IPS-18c (cell line): ENCODE measurements at regions not wholly inside any gene's neighbourhood (a gene's known extent, or its start where the extent isn't known, plus 50 kb on each side); places are given as distances from the start of the nearest gene placed in this dataset.
"Not testable (repeated sequence)": the region's sequence is repeated elsewhere in the genome, so short reads cannot be mapped to it uniquely, and the experiment has no call there.

ENCODE experiments used
- H3K4me3 ChIP-seq: 2 replicates; pipeline ENCODE4 v1.7.0; 2013; ENCODE audit warnings: low read depth, mild to moderate bottlenecking, low read length, moderate library complexity; ENCODE audit not compliant: insufficient read depth
- H3K9me3 ChIP-seq: one replicate; pipeline ENCODE4 v1.6.1; 2013; ENCODE audit warnings: mild to moderate bottlenecking, low read length, moderate library complexity; ENCODE audit not compliant: control insufficient read depth, insufficient read depth

DNA sequence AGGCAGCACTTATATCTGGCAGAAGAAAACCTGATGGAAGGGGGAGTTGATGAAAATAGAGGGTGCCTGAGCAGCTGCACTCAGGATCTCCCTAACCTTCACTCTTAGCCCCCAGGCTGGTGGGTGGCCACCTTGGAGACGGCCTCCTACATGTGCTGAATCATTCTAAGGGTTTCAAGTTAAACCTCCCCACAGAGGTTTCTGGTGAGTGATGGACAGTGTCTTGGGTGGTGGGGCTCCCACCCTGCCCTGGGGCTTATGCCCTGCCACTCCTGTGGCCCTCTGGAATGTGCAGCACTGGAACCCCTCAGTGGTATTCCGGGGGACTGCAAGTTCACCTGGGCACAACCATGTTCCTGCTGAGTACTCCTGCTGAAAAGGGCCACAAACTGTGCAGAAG lies 357.2 kb downstream of the CD83 start:
- Histone ChIP-seq H3K4me3 (no peak overlapping the region), H3K9me3 (peaks cover under 1% of the 10 kb centered on the region)

DNA sequence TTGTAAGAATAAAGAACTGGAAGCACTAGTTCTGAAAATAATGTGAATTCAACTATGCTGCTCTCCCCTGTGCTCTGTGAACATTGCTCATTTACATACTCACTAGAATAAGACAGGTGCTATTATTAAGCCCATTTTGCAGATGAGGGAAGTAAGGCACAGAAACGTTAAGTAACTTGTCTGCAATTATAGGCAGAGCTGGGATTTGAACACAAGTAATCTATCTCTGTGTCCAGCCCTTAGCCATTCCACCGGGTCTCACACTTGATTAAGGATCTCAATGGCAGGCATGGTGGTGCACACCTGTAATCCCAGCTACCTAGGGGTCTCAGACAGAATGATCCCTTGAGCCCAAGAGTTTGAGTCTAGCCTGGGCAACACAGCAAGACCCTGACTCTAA lies 357.7 kb downstream of the CD83 start:
- Histone ChIP-seq H3K9me3 (peaks cover 2% of the 10 kb centered on the region), H3K4me3 (no peak overlapping the region)

DNA sequence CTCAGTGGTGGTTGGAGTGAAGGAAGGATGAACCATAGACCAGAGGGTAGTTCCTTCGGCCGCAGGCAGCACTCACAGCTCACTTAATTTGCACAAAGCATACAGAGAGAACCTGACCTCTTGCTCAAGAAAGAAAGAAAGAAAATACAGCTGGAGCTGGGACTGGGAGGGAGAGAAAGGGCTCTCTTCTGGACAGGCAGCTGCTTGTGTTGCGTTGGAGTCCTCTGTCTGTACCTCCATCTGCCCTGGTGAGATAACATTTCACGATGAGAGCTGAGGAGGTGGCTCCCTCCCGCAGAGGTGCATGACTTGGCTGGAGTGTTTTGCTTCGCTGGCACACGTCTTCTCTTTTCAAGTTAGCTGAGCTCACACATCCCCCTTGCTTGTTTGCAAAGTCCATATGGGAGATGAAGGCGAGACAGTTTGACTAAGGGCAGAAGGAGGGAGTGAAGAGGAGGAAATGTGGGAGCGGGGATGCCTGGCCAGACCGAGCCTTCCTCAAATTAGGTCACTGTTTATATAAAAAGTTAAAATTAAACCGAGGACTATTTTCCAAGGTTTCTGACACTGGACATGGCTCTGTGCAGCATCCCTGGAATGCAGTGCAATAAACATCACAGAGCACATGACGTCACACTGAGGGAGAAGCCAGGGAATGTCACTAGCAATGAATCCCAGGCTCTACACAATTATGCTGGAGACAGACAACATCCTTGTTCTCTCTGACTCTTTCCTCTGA lies 359.4 kb downstream of the CD83 start:
- Histone ChIP-seq H3K9me3 (peaks cover 2% of the 10 kb centered on the region), H3K4me3 (no peak overlapping the region)

DNA sequence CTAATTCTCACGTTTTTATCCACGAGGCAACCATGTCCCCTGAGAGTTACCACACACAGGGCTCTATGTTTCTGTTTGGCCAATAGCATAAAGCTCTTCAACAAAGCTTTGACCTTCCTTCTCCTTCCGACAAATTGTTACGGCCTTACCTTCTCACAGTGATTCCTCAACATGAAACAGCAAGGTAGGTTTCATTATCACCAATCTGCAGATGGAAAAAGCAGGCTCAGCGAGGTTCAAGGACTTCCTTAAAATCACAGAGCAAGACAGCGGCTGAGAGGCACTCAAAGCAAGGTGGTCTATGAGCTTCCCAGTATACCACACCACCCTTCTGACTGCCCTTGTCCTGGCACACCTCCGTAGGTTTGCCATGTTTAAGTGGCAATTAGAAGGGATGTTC lies 360.0 kb downstream of the CD83 start:
- Histone ChIP-seq H3K4me3 (no peak overlapping the region), H3K9me3 (peaks cover 2% of the 10 kb centered on the region)

DNA sequence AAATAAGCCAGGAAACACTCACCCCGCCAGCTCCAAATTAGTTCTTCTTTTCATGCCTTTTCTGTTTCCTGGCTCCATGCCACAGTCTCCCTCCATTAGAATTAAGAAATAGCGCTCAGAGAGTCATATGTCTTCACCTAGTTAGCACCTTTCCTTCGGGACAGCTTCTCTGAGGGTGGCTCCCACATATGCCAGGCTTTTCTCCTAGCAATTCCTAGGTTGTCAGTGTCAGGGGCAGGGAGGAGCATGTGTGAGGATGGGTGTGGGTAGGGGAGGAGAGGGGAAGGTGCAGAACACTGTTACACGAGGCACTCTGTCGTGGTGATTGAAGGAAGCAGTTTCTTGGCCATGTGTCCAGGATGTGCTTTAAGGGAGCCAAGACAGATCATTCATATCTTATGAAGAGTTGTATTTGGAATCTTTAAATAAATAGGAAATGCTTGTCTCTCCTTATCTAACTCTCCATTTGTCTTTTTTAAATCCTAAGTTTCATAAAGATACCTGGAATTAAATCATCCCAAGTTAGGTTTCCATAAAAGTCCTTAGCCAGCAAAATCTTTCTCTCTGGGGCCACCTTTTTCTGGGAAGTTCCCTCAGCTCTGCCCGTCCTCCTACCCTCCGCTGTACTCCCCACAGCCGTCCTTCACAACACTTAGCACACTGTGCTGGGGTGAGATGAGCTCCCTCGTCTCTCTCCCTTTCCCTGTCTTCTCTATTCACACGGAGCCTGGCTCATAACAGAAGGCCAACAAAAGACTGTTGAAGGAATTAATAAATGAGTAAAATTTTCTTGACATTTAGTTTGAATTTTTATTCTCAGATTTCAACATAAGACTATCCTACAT lies 361.0 kb downstream of the CD83 start:
- peaks cover 2% of the 10 kb centered on the region for H3K9me3 ChIP-seq
- no peak overlapping the region for H3K4me3 ChIP-seq

DNA sequence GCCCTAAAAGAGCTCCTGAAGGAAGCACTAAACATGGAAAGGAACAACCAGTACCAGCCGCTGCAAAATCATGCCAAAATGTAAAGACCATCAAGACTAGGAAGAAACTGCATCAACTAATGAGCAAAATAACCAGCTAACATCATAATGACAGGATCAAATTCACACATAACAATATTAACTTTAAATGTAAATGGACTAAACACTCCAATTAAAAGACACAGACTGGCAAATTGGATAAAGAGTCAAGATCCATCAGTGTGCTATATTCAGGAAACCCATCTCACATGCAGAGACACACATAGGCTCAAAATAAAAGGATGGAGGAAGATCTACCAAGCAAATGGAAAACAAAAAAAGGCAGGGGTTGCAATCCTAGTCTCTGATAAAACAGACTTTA lies 364.4 kb downstream of the CD83 start:
- not testable (repeated sequence) for H3K4me3 ChIP-seq, H3K9me3 ChIP-seq

DNA sequence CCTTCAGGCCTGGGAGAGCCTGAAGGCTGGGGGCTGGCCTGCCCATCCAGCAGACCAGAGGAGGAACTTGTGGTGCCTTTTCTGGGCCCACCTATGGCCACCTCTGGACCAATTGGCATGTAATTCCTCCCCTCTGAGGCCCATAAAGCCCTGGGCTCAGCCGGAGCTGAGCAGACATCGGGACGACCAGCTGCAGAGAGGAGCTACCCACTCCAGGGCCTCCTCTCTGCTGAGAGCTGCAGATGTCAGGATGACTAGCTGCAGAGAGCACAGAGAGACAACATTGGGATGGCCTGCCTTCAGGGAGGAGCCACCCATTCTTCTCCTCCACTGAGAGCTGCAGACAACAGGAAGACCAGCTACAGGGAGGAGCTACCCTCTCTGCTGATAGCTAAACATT lies 370.1 kb downstream of the CD83 start:
- no peak overlapping the region for H3K4me3 ChIP-seq

DNA sequence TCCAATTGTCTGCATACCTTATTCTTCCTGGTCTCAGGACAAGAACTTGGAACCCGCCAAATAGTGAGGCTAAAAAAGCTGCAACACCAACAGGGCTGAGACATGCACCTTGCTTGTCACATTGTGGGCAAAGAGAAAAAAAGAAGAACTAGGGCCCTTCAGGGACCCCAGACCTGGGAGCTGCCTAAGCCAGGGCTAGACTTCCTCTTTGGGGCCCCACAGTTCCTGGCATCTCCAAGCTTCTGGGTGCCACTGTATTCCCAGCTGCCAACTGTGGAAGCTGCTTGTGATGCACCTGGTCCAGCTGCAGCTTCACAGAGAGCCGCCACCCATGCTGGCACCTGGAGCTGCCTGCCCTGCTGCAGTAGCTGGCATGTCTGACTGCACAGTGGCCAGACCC lies 370.6 kb downstream of the CD83 start:
- H3K9me3 ChIP-seq: no peaks in the 10 kb centered on the region
- no peak overlapping the region for H3K4me3 ChIP-seq

More for the DNA sequence above, 370.1 kb downstream of the CD83 start:
- H3K9me3 ChIP-seq: no peaks in the 10 kb centered on the region

DNA sequence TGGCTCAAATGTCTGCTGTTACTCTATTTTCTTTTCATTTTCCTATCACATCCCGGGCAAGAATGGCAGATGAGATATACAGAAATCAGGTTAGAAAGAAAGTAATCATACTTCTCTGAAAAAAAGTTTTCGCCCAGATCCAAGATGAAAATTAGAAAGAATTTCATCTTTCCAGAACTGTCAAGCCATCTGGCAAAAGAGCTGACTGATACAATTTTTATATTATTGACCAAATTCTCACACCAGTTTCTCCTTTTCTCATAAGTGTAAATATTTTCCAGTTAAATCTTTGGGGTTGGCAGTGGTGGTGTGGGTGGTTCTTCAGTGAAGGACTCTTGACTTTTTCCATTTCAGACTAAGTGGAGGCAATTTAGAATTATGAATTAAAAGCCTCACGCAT lies 371.9 kb downstream of the CD83 start:
- no peak overlapping the region for H3K4me3 ChIP-seq
- no peaks in the 10 kb centered on the region for H3K9me3 ChIP-seq

DNA sequence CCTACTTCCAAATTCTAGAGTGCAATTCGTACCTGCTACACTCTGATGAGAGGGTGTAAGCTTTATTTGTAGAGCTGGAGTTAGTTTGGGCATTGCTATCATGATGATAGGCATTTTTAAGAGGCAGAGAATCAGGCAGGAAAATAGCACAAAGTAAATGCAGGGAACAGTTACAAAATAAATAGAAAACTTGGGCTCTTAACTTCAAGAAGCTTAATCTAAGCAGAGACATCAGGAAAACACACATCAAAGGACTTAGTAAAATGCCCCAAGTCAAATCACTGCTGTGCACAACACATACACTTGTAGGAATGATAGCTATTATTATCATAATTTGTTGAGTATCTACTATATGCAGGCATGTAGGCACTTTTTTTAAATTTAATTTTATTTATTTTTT lies 381.2 kb downstream of the CD83 start:
- Histone ChIP-seq H3K4me3 (no peak overlapping the region), H3K9me3 (peaks cover 2% of the 10 kb centered on the region)

DNA sequence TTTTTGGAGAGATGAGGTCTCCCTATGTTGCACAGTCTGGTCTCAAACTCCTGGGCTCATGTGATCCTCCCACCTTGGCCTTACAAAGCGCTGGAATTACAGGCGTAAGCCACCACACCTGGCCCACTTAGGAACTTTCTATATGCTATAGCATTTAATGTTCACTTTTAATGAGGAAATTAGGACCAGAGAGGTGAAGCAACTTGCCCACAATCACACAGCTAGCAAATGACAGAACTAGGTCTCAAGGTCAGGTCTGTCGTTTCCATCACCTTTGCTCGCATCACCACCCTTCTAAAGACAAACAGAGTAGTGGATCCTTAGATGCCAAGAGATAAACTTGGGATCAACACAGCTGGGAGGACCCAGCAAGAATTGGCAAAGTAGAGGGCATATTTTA lies 381.7 kb downstream of the CD83 start:
- Histone ChIP-seq H3K4me3 (no peak overlapping the region), H3K9me3 (peaks cover 2% of the 10 kb centered on the region)

DNA sequence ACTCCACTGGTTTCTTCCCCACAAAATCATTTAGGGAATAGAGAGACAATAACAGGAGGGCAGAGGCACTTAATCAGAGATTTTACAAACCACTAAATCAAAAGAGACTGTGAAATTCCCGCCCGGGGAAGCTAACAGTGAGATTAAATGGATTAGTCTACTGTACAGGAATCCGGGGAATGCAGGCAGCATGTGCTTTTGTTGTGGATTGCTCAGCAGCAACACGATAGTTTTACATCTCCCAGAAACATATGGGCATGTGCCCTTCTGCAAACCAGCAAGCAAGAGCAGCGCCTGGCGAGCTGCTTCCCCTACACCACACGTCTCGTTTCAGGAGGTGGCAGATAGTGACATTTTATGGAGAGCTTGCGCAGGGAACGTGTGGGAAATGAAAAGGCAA lies 382.3 kb downstream of the CD83 start:
- Histone ChIP-seq H3K9me3 (peaks cover 2% of the 10 kb centered on the region), H3K4me3 (no peak overlapping the region)

DNA sequence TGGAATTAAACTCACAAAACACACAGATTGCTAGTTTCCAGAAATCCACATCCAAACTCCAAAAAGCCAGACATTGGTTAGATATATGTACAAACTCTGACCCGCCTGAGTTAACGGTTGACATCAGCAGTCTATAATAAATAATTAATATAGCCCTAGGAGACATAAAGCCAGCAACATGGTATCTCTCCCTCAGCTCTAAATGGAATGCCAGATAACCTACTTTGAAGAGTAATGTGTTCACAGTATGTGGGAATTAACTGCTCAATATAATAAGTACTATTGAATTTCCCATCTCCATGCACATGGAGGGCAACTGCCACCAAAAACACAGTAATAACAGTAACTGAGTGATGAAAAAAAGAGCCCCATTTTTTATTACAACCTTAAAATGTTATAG lies 383.2 kb downstream of the CD83 start:
- Histone ChIP-seq H3K4me3 (no peak overlapping the region), H3K9me3 (peaks cover 2% of the 10 kb centered on the region)

DNA sequence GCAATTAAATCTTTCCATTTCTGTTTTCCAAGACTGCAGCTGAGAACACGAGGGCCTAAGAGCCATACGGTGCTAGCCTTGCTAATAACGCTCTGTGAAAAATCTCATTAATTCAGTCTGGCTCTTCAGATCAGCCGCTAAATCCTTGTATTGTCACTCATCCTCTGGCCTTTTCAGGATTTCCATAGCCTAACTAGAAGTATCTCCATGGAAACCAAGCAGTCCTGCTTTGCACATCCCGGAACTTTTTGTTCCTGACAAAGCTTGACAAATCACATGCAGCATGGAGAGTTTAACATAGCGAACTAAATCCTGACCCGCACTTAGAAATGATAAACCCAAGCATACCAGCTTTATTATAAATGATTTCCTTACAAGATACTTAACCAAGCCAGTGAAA lies 383.7 kb downstream of the CD83 start:
- Histone ChIP-seq H3K9me3 (peaks cover 2% of the 10 kb centered on the region), H3K4me3 (no peak overlapping the region)

DNA sequence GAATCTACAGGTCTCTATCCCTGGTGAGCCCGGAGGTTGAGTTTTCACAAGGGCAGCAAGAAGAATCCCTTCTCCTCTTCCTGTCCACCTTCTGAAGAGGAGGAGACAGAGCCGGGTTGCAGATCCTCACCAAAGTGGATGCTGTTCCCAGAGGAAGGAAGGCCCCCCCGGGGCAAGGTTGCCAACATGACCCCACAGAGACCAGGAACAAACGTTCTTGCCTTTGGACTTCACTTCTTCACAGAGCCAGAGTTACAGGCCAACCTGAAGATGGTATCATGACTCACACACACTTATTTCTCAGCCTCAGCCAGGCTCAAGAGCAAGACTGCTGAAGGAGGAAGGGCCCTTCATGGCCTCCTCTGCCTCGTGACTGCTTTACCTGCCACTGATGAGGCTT lies 384.3 kb downstream of the CD83 start:
- peaks cover 2% of the 10 kb centered on the region for H3K9me3 ChIP-seq
- no peak overlapping the region for H3K4me3 ChIP-seq

DNA sequence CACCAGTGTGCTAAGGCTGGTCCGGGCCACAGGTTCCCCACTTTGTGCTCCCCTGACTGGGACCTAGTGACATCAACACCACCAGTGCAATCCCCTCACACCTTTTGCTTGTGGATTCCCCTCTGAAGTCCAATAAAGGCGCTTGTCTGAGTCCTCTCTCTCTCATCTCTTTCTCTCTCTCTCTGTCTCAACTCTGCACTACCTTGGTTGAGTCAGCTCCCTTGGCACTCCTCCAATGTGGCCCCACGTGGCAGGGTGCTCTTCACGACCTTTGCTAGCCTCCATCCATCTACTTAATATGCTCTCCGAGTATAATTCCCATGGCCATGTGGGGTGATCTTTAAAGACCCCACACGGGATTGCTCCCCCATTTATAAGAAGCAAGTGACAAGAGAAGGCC lies 385.0 kb downstream of the CD83 start:
- Histone ChIP-seq H3K9me3 (peaks cover 2% of the 10 kb centered on the region), H3K4me3 (no peak overlapping the region)

DNA sequence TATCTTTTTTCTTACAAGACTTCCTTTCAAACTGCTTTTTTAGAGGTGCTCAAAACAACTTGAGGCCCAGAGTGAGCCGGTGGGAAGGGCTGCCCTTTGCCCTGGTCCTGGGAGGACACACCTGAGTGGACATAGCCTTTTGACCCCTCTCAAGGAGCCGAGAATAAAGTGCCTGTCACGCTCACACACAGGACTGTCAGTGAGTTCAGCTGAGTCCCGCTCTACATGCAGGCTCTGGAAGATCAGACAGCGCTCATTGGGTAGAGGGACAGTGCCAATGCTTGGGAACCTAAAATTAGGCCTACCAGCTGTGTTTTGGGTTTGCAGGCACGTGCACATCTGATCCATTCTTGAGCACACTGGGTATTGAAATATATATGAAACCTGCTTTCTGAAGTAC lies 387.8 kb downstream of the CD83 start:
- Histone ChIP-seq H3K9me3 (peaks cover 2% of the 10 kb centered on the region), H3K4me3 (no peak overlapping the region)

DNA sequence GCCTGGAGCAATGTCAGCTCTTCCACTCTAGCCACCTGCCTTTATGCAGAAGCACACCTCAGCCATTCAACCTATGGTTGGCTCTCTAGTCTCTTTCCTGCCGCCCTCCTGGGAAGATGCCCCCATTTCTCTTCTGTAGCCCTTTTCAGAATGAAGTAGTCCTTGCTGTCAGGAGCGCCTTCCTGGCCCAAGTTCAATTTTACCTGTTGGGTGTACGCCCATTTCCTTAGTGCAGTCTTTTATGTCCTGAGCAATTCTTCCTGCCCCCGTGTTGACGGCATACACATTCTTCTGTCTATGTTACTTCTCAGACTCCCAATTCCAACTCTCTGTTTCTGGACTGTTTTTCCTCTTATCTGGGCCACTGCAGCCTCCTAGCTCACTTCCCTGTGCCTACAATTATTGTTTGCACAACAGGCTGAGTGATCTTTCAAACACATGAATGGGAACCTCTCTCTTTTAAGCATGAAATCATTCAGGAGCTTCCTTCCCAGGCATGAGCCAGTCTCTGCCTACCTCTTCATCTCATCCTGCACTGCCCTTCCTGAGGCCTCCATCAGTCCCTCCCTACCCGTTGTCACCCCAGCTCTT lies 389.2 kb downstream of the CD83 start:
- H3K4me3 ChIP-seq: no peak overlapping the region
- H3K9me3 ChIP-seq: peaks cover 2% of the 10 kb centered on the region
